ENCODE measurements at regions not wholly inside any gene's neighbourhood (a gene's known extent, or its start where the extent isn't known, plus 50 kb on each side); places are given as distances from the start of the nearest gene placed in this dataset.

GRCh38 chr5:84986688-84987087 lies 602.0 kb upstream of the EDIL3 start:
- Histone ChIP-seq H3K27me3 (replicated peaks in 1 of 4; ENCODE audit: control insufficient read depth in 3 of 4, extremely low read depth in 1 of 4, insufficient read depth in 3 of 4, low read length in 3 of 4) (no peaks in the 10 kb centered on the region), H2AFZ (ENCODE audit: low read length) (peak overlapping the region; percentile 70; the same call in 1 of the 2 replicates), H2BK20ac (ENCODE audit: low read length) (no peak overlapping the region), H2BK12ac (ENCODE audit: low read depth, low read length) (no peak overlapping the region), H4K20me1 (replicated peaks in 1 of 2; ENCODE audit: control insufficient read depth in 1 of 2, insufficient read depth in 2 of 2, low read length in 2 of 2) (no peaks in the 10 kb centered on the region), H4K91ac (replicated peaks; ENCODE audit: insufficient read length, low read length) (no peak overlapping the region), H4K5ac (ENCODE audit: insufficient read length, low read depth, low read length) (no peak overlapping the region), H3K4me3 (ENCODE audit: extremely low read depth in 1 of 4, insufficient read depth in 2 of 4, low read depth in 3 of 4, low read length in 4 of 4) (no peak overlapping the region), H3K23me2 (ENCODE audit: low read depth, low read length) (no peaks in the 10 kb centered on the region), H2BK120ac (replicated peaks; ENCODE audit: low read depth, low read length) (no peak overlapping the region), H2AK5ac (ENCODE audit: low read depth, low read length) (no peak overlapping the region), H3K9ac (replicated peaks in 1 of 4; ENCODE audit: extremely low read depth in 1 of 4, low read depth in 3 of 4, low read length in 3 of 4) (no peak overlapping the region), H3K79me1 (ENCODE audit: low read depth, low read length) (no peaks in the 10 kb centered on the region), H3K56ac (replicated peaks; ENCODE audit: insufficient read length, low read depth, low read length) (no peak overlapping the region), H3K9me3 (ENCODE audit: insufficient read depth in 2 of 2, low read depth in 1 of 2, low read length in 1 of 2) (no peaks in the 10 kb centered on the region), H3K27ac (ENCODE audit: low read depth, low read length) (no peak overlapping the region), H3K79me2 (ENCODE audit: control insufficient read depth in 1 of 2, insufficient read depth in 2 of 2, low read length in 2 of 2) (no peaks in the 10 kb centered on the region), H3K18ac (ENCODE audit: extremely low read depth, low read length) (no peak overlapping the region), H3K36me3 (ENCODE audit: control insufficient read depth in 2 of 4, insufficient read depth in 4 of 4, low read length in 3 of 4) (no peaks in the 10 kb centered on the region), H3K23ac (ENCODE audit: insufficient read length) (no peak overlapping the region), H2BK5ac (ENCODE audit: low read depth, low read length) (no peak overlapping the region), H3K4ac (replicated peaks; ENCODE audit: insufficient read length, low read depth, low read length) (no peak overlapping the region), H3K4me1 (replicated peaks in 1 of 4; ENCODE audit: control insufficient read depth in 3 of 4, insufficient read depth in 4 of 4, low read length in 3 of 4) (no peaks in the 10 kb centered on the region), H4K8ac (ENCODE audit: extremely low read depth, insufficient read depth, low read length) (no peak overlapping the region), H2BK15ac (ENCODE audit: low read length) (no peak overlapping the region), H3K14ac (ENCODE audit: insufficient read length) (no peak overlapping the region), H3K4me2 (ENCODE audit: insufficient read depth in 1 of 2, low read depth in 2 of 2, low read length in 2 of 2) (no peak overlapping the region)
- ChIA-PET POLR2A (ENCODE audit: partially characterized antibody) (no interaction called here), CTCF (ENCODE audit: partially characterized antibody) (no interaction called here)
- no peak for DNase-seq (ENCODE audit: low read depth in 1 of 2, low spot score in 2 of 2)
- FAIRE-seq = no peak
- WGBS, 2 experiments (ENCODE audit: extremely low coverage in 1 of 2, insufficient coverage in 1 of 2, insufficient read length in 1 of 2, insufficient replicate concordance in 2 of 2, low coverage in 1 of 2, low lambda C conversion rate in 2 of 2, missing lambda C conversion rate in 1 of 2) = 83% methylated on average over 7 of the region's 7 CpGs; no CpG with 5 or more reads in 1 of the 2 experiments
- TF ChIP-seq SP4 (IDR thresholded peaks at IDR 0.05; ENCODE audit: low read length) (no peak), CHD2 (IDR thresholded peaks at IDR 0.05; ENCODE audit: low read length) (no peak), SP1 (IDR thresholded peaks at IDR 0.05; ENCODE audit: low read depth, low read length) (no peak), CBX8 (IDR thresholded peaks at IDR 0.05; ENCODE audit: borderline replicate concordance, low read depth, low read length) (no peak), GABPA (IDR thresholded peaks at IDR 0.05; ENCODE audit: borderline replicate concordance, insufficient read depth, low read length) (no peak), RXRA (IDR thresholded peaks at IDR 0.05; ENCODE audit: insufficient read depth, low read depth, low read length) (no peak), NANOG (IDR thresholded peaks at IDR 0.05; ENCODE audit: insufficient read depth, low read depth, low read length, poor library complexity, severe bottlenecking) (no peak), TAF1 (IDR thresholded peaks at IDR 0.05; ENCODE audit: low read depth, low read length) (no peak), TAF7 (optimal IDR thresholded peaks at IDR 0.05; ENCODE audit: borderline replicate concordance, low read depth, low read length) (no peak)

All from H1 (cell line).